ENCODE measurements at regions not wholly inside any gene's neighbourhood (a gene's known extent, or its start where the extent isn't known, plus 50 kb on each side); places are given as distances from the start of the nearest gene placed in this dataset.
"Not testable (repeated sequence)": the region's sequence is repeated elsewhere in the genome, so short reads cannot be mapped to it uniquely, and the experiment has no call there.

- H3K27me3 ChIP-seq (ENCODE audit: insufficient read depth, low read length, poor library complexity, severe bottlenecking), result no peaks in the 10 kb centered on the region
- no peaks in the 10 kb centered on the region for H3K4me1 ChIP-seq (ENCODE audit: insufficient read depth, low read length)
- Mint-ChIP-seq H3K36me3 (no peaks in the 10 kb centered on the region), H3K27ac (no peak overlapping the region), H3K9me3 (peaks cover 0 to 12% (median 3%) of the 10 kb centered on the region in 5 donors), H3K4me3 (no peak overlapping the region), H3K4me1 (no peaks in the 10 kb centered on the region), H3K27me3 (no peaks in the 10 kb centered on the region)
- H3K27ac ChIP-seq (ENCODE audit: low read depth, low read length), result no peak overlapping the region
- H3K9me3 ChIP-seq (ENCODE audit: low read length), result no peaks in the 10 kb centered on the region
- CTCF ChIA-PET, result no interaction called here
- H3K4me3 ChIP-seq (ENCODE audit: low read length), result no peak overlapping the region
- no peaks in the 10 kb centered on the region for H3K36me3 ChIP-seq (ENCODE audit: insufficient read depth, low read length)
- no peak for DNase-seq
- POLR2A ChIA-PET, result no interaction called here
Measured at GRCh38 chr3:145219355-145220235, 941.4 kb downstream of the PLOD2 start.

DNA sequence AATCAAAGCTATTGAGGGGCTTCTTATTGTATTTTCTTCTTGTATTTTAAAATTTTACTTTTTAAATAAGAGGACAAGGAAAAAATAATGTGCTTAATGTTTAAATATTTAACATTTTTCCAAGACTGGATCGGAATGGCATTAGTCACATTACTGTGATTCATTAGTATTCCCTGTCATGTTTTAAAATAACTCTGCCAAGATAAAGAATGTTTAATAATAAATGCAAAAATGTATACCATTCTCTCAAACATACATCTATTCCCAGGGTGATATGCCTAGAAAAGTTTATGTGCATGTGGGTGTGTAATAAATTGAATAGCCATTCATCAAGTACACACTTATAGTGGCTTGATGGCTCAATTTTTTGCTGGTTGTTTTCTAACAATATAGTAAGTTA is 936.1 kb downstream of the PLOD2 start:
- H3K27me3 Mint-ChIP-seq, result no peaks in the 10 kb centered on the region
- no peaks in the 10 kb centered on the region for H3K36me3 Mint-ChIP-seq
- Histone ChIP-seq H3K9me3 (ENCODE audit: low read length) (no peaks in the 10 kb centered on the region), H3K4me1 (ENCODE audit: insufficient read depth, low read length) (no peaks in the 10 kb centered on the region), H3K27me3 (ENCODE audit: insufficient read depth, low read length, poor library complexity, severe bottlenecking) (no peaks in the 10 kb centered on the region), H3K4me3 (ENCODE audit: low read length) (no peak overlapping the region), H3K36me3 (ENCODE audit: insufficient read depth, low read length) (no peaks in the 10 kb centered on the region), H3K27ac (ENCODE audit: low read depth, low read length) (no peak overlapping the region)
- no peaks in the 10 kb centered on the region for H3K4me1 Mint-ChIP-seq
- DNase-seq, result no peak
- H3K4me3 Mint-ChIP-seq, result no peak overlapping the region
- H3K27ac Mint-ChIP-seq, result no peak overlapping the region
- ChIA-PET POLR2A (no interaction called here), CTCF (no interaction called here)
- H3K9me3 Mint-ChIP-seq, result peaks cover 0 to 19% (median 3%) of the 10 kb centered on the region in 5 donors

DNA sequence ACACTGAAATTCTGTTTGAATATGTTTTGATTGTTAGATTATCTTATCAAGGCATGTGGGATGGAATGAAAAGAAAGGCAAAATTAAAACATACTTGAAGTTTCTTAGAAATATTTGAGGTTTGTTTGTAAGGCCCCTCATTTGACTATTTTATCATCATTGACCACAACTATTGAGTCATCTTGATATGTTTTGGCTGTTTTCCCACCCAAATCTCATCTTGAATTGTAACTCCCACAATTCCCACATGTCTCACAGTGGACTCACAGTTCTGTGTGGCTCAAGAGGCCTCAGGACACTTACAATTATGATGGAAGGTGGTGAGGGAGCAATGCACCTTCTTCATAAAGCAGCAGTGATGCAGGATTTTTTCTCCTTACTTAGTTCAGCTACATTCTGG is 917.1 kb downstream of the PLOD2 start:
- H3K36me3 Mint-ChIP-seq, result no peaks in the 10 kb centered on the region
- DNase-seq, result no peak
- H3K9me3 Mint-ChIP-seq, result peaks cover 7 to 35% (median 13%) of the 10 kb centered on the region in 5 donors
- no peak overlapping the region for H3K4me3 Mint-ChIP-seq
- ChIA-PET CTCF (no interaction called here), POLR2A (no interaction called here)
- H3K27me3 Mint-ChIP-seq, result no peaks in the 10 kb centered on the region
- Histone ChIP-seq H3K27ac (ENCODE audit: low read depth, low read length) (no peak overlapping the region), H3K27me3 (ENCODE audit: insufficient read depth, low read length, poor library complexity, severe bottlenecking) (no peaks in the 10 kb centered on the region), H3K36me3 (ENCODE audit: insufficient read depth, low read length) (no peaks in the 10 kb centered on the region), H3K4me1 (ENCODE audit: insufficient read depth, low read length) (no peaks in the 10 kb centered on the region), H3K9me3 (ENCODE audit: low read length) (no peaks in the 10 kb centered on the region), H3K4me3 (ENCODE audit: low read length) (no peak overlapping the region)
- no peaks in the 10 kb centered on the region for H3K4me1 Mint-ChIP-seq
- H3K27ac Mint-ChIP-seq, result no peak overlapping the region

DNA sequence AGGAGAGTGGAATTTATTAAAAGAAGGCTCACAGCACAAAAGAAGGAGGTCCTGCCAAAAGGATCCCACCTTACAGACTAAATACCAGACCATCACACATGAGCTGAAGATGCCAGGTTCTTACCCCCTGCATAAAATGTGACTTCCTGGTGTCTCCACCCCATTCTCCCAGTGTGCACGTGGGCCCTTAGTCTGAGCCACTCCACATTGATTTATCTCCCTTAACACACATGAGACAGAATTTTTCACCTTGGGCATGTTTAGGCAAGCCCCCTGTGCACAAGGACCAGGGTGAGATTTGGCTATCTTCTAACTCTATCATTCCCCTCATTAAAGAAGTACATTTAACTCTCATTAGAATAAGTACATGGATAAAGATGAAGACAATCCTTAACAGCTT is 916.7 kb downstream of the PLOD2 start:
- no peaks in the 10 kb centered on the region for H3K27me3 ChIP-seq (ENCODE audit: insufficient read depth, low read length, poor library complexity, severe bottlenecking)
- Mint-ChIP-seq H3K27ac (no peak overlapping the region), H3K27me3 (no peaks in the 10 kb centered on the region), H3K4me1 (no peaks in the 10 kb centered on the region), H3K4me3 (no peak overlapping the region), H3K36me3 (no peaks in the 10 kb centered on the region), H3K9me3 (peaks cover 12 to 40% (median 13%) of the 10 kb centered on the region in 5 donors)
- CTCF ChIA-PET, result no interaction called here
- POLR2A ChIA-PET, result no interaction called here
- H3K4me3 ChIP-seq (ENCODE audit: low read length), result no peak overlapping the region
- no peaks in the 10 kb centered on the region for H3K4me1 ChIP-seq (ENCODE audit: insufficient read depth, low read length)
- H3K27ac ChIP-seq (ENCODE audit: low read depth, low read length), result no peak overlapping the region
- no peaks in the 10 kb centered on the region for H3K9me3 ChIP-seq (ENCODE audit: low read length)
- H3K36me3 ChIP-seq (ENCODE audit: insufficient read depth, low read length), result no peaks in the 10 kb centered on the region
- DNase-seq, result no peak

DNA sequence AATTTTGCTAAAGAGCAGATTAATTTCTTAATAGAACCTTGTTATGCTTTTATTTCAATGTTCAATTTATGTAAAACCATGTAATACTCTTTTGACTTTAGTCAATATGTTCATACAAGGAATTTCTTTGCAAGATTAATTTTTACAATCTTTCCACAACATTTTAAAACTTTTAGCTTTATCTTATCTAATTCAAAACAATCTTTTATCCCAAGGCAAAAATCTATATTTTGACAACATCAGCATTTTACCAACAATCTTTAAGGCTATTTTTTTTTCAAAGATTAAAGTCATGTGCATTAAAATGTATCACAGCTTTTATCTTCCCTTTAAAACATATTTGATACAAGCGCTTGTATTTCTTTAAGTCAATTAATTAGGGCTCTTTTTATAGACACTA is 914.7 kb downstream of the PLOD2 start:
- no peaks in the 10 kb centered on the region for H3K4me1 ChIP-seq (ENCODE audit: insufficient read depth, low read length)
- Mint-ChIP-seq H3K4me3 (no peak overlapping the region), H3K27me3 (no peaks in the 10 kb centered on the region), H3K27ac (no peak overlapping the region), H3K9me3 (peaks cover 12 to 39% (median 18%) of the 10 kb centered on the region in 5 donors), H3K4me1 (no peaks in the 10 kb centered on the region), H3K36me3 (no peaks in the 10 kb centered on the region)
- H3K27ac ChIP-seq (ENCODE audit: low read depth, low read length), result no peak overlapping the region
- no peak overlapping the region for H3K4me3 ChIP-seq (ENCODE audit: low read length)
- CTCF ChIA-PET, result no interaction called here
- DNase-seq, result no peak
- H3K9me3 ChIP-seq (ENCODE audit: low read length), result no peaks in the 10 kb centered on the region
- no peaks in the 10 kb centered on the region for H3K36me3 ChIP-seq (ENCODE audit: insufficient read depth, low read length)
- POLR2A ChIA-PET, result no interaction called here
- H3K27me3 ChIP-seq (ENCODE audit: insufficient read depth, low read length, poor library complexity, severe bottlenecking), result no peaks in the 10 kb centered on the region

GRCh38 chr3:145248928-145249327 is 912.1 kb downstream of the PLOD2 start:
- Histone ChIP-seq H3K4me1 (ENCODE audit: insufficient read depth, low read length) (no peaks in the 10 kb centered on the region), H3K4me3 (ENCODE audit: low read length) (no peak overlapping the region), H3K27ac (ENCODE audit: low read depth, low read length) (no peak overlapping the region), H3K27me3 (ENCODE audit: insufficient read depth, low read length, poor library complexity, severe bottlenecking) (no peaks in the 10 kb centered on the region), H3K9me3 (ENCODE audit: low read length) (no peaks in the 10 kb centered on the region), H3K36me3 (ENCODE audit: insufficient read depth, low read length) (no peaks in the 10 kb centered on the region)
- no peak overlapping the region for H3K4me3 Mint-ChIP-seq
- no peaks in the 10 kb centered on the region for H3K27me3 Mint-ChIP-seq
- no peak overlapping the region for H3K27ac Mint-ChIP-seq
- H3K4me1 Mint-ChIP-seq, result no peaks in the 10 kb centered on the region
- no peaks in the 10 kb centered on the region for H3K36me3 Mint-ChIP-seq
- CTCF ChIA-PET, result no interaction called here
- peaks cover 15 to 44% (median 21%) of the 10 kb centered on the region in 5 donors for H3K9me3 Mint-ChIP-seq
- DNase-seq, result no peak
- POLR2A ChIA-PET, result no interaction called here

GRCh38 chr3:145251311-145251710 is 909.7 kb downstream of the PLOD2 start:
- CTCF ChIA-PET, result no interaction called here

DNA sequence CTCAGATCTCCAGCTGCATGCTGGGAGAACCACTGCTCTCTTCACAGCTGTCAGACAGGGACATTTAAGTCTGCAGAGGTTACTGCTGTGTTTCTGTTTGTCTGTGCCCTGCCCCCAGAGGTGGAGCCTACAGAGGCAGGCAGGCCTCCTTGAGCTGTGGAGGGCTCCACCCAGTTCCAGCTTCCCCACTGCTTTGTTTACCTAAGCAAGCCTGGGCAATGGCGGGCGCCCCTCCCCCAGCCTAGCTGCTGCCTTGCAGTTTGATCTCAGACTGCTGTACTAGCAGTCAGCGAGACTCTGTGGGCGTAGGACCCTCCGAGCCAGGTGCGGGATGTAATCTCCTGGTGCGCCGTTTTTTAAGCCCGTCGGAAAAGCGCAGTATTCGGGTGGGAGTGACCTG is 903.0 kb downstream of the PLOD2 start:
- not testable (repeated sequence) for H3K4me1 Mint-ChIP-seq, H3K27ac Mint-ChIP-seq, DNase-seq

More at GRCh38 chr3:145251311-145251710, 909.7 kb downstream of the PLOD2 start:
- Histone ChIP-seq H3K36me3 (ENCODE audit: insufficient read depth, low read length) (no peaks in the 10 kb centered on the region), H3K4me1 (ENCODE audit: insufficient read depth, low read length) (no peaks in the 10 kb centered on the region), H3K9me3 (ENCODE audit: low read length) (no peaks in the 10 kb centered on the region), H3K27ac (ENCODE audit: low read depth, low read length) (no peak overlapping the region), H3K4me3 (ENCODE audit: low read length) (no peak overlapping the region), H3K27me3 (ENCODE audit: insufficient read depth, low read length, poor library complexity, severe bottlenecking) (no peaks in the 10 kb centered on the region)
- DNase-seq, result no peak
- H3K36me3 Mint-ChIP-seq, result no peaks in the 10 kb centered on the region
- POLR2A ChIA-PET, result no interaction called here
- H3K27ac Mint-ChIP-seq, result no peak overlapping the region
- H3K9me3 Mint-ChIP-seq, result peaks cover 15 to 38% (median 21%) of the 10 kb centered on the region in 5 donors
- H3K4me1 Mint-ChIP-seq, result no peaks in the 10 kb centered on the region
- H3K4me3 Mint-ChIP-seq, result no peak overlapping the region
- H3K27me3 Mint-ChIP-seq, result no peaks in the 10 kb centered on the region

More for the DNA sequence above, 903.0 kb downstream of the PLOD2 start:
- H3K27ac ChIP-seq (ENCODE audit: low read depth, low read length); H3K36me3 Mint-ChIP-seq; CTCF ChIA-PET; POLR2A ChIA-PET; H3K36me3 ChIP-seq (ENCODE audit: insufficient read depth, low read length); H3K4me3 Mint-ChIP-seq; H3K9me3 ChIP-seq (ENCODE audit: low read length); H3K27me3 ChIP-seq (ENCODE audit: insufficient read depth, low read length, poor library complexity, severe bottlenecking); H3K4me3 ChIP-seq (ENCODE audit: low read length); H3K27me3 Mint-ChIP-seq; H3K4me1 ChIP-seq (ENCODE audit: insufficient read depth, low read length): not testable (repeated sequence)
- H3K9me3 Mint-ChIP-seq, result peaks cover 0 to 10% (median 6%) of the 10 kb centered on the region in 5 donors

All from CD8-positive, alpha-beta memory T cell (primary cell).